ENCODE measurements at regions not wholly inside any gene's neighbourhood (a gene's known extent, or its start where the extent isn't known, plus 50 kb on each side); places are given as distances from the start of the nearest gene placed in this dataset.

DNA sequence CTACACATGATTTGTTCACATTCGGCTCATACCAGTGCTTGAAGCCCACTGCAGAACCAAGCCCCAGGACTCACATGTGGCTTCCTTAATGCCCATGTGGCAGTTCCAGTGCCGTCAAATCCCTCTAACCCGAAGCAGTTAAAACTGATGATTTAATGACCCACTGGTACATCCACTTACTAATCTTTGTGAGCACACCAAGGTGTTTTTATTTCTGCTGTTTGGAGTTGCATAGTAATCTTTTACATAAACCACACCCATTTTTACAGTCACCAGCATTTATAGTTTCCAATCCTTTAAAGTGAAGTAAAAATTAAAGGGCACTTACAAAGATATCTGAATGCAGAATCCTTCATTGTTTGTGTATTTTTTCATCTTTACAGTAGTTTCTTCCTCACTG lies 232.0 kb downstream of the ANKRD60 start:
- no peak for TF ChIP-seq POLR2AphosphoS5 (IDR thresholded peaks at IDR 0.05)
- no peak for TF ChIP-seq EP300 (IDR thresholded peaks at IDR 0.05)
- TF ChIP-seq CTCF (IDR thresholded peaks at IDR 0.05) = no peak
- no peak for TF ChIP-seq POLR2A (IDR thresholded peaks at IDR 0.05)
- H3K27ac ChIP-seq = no peak overlapping the region
- H3K27me3 ChIP-seq = peaks cover 0 to 7% (median 0%) of the 10 kb centered on the region in 3 donors
- H3K4me3 ChIP-seq = no peak overlapping the region
- no peaks in the 10 kb centered on the region for H3K9me3 ChIP-seq
- no peak for DNase-seq
- H3K36me3 ChIP-seq = no peaks in the 10 kb centered on the region
- 8 to 43% methylated on average over 3 of the region's 3 CpGs for WGBS, 2 donors
- intact Hi-C loops (cut with DNase I) = no loop called here
- H3K4me1 ChIP-seq = peaks cover 0 to 23% (median 9%) of the 10 kb centered on the region in 4 donors

DNA sequence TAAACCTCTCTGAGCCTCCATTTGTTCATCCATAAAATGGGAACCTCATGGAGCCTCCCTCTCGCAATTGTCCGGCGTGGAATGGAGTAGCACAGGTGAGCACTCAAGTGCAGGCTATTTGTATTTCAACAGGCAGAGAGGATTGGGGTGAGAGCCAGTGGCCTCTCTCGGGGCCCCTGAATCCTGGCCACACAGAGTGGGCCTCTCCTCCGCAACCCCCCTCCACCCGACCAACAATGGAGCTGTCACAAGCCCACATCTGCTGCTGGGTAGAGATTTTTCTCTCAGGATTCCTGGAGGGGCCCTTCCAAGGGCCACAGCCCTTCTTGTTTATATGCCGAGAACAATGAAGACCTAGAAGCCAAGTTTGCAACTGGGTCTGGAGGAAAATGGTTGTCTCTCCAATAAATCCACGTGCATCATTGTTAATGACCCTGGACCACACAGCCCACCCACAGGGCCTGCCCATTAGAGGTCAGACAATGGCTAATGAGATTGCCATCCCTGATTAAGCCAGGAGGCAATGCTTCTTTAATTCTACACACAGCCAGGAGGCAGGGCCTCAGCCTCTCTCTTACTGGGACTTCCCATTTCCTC lies 233.0 kb downstream of the ANKRD60 start:
- intact Hi-C loops (cut with DNase I) = no loop called here

GRCh38 chr20:57993716-57994431 lies 234.6 kb downstream of the ANKRD60 start:
- Histone ChIP-seq H3K4me3 (no peak overlapping the region), H3K27ac (no peak overlapping the region), H3K27me3 (peaks cover 0 to 4% (median 0%) of the 10 kb centered on the region in 3 donors), H3K9me3 (no peaks in the 10 kb centered on the region), H3K36me3 (no peaks in the 10 kb centered on the region), H3K4me1 (peaks cover 0 to 20% (median 6%) of the 10 kb centered on the region in 4 donors)
- TF ChIP-seq CTCF (IDR thresholded peaks at IDR 0.05) (no peak), POLR2AphosphoS5 (IDR thresholded peaks at IDR 0.05) (no peak), EP300 (IDR thresholded peaks at IDR 0.05) (no peak)
- DNase-seq = peak; percentile 50
- WGBS, 2 donors = 46 to 73% methylated on average over 19 of the region's 19 CpGs
- intact Hi-C loops (cut with DNase I) = no loop called here

More for the DNA sequence above, 233.0 kb downstream of the ANKRD60 start:
- H3K27ac ChIP-seq = no peak overlapping the region
- peaks cover 0 to 23% (median 9%) of the 10 kb centered on the region in 4 donors for H3K4me1 ChIP-seq
- WGBS, 2 donors = 87 to 91% methylated on average over 8 of the region's 8 CpGs
- DNase-seq = peak; percentile 35
- no peak for TF ChIP-seq POLR2AphosphoS5 (IDR thresholded peaks at IDR 0.05)
- no peak for TF ChIP-seq EP300 (IDR thresholded peaks at IDR 0.05)
- TF ChIP-seq POLR2A (IDR thresholded peaks at IDR 0.05) = no peak
- TF ChIP-seq CTCF (IDR thresholded peaks at IDR 0.05) = no peak
- H3K9me3 ChIP-seq = no peaks in the 10 kb centered on the region
- no peak overlapping the region for H3K4me3 ChIP-seq
- peaks cover 0 to 7% (median 0%) of the 10 kb centered on the region in 3 donors for H3K27me3 ChIP-seq
- no peaks in the 10 kb centered on the region for H3K36me3 ChIP-seq

DNA sequence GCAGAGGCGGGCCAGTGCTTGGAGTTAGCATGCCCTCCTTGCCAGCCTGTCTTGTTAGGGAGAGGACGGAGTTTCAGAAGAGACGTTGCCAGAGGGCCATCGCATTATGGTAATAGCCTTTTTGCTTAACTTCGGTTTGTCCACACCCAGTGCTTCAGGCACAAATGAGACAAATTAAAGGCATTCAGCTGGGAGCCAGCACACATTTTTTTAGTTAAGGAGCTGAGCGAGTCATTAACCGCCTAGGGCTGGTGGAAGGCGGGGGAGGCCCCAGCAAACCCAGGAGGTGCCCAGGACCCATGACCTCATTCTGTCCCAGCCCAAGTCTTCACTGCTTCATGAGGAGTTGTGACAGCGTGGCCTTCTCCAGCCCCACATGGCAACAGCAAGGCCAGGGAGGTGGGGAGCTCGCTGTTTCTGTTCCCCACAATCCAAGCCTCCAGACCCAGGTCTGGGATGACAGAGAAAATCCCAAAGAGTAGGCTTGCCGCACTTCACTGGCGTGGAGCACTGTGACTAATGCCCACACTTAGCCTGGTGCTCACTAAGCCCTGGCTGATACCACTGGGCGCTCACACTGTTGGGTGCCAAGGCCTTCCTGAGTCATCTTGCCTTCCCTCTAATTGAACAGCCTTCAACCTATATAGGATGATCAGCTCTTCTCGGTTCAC lies 237.1 kb downstream of the ANKRD60 start:
- 47 to 76% methylated on average over 14 of the region's 14 CpGs for WGBS, 2 donors
- TF ChIP-seq POLR2AphosphoS5 (IDR thresholded peaks at IDR 0.05) (no peak), CTCF (IDR thresholded peaks at IDR 0.05) (no peak), EP300 (IDR thresholded peaks at IDR 0.05) (no peak), POLR2A (IDR thresholded peaks at IDR 0.05) (no peak)
- H3K9me3 ChIP-seq = no peaks in the 10 kb centered on the region
- H3K36me3 ChIP-seq = no peaks in the 10 kb centered on the region
- peaks cover 0 to 12% (median 5%) of the 10 kb centered on the region in 4 donors for H3K4me1 ChIP-seq
- DNase-seq = no peak
- peak overlapping the region in 1 of 4 donors; percentile 60 for H3K27ac ChIP-seq
- no peak overlapping the region for H3K4me3 ChIP-seq
- intact Hi-C loops (cut with DNase I) = no loop called here
- H3K27me3 ChIP-seq = no peaks in the 10 kb centered on the region
